GM23248 (cell line): ENCODE measurements at regions not wholly inside any gene's neighbourhood (a gene's known extent, or its start where the extent isn't known, plus 50 kb on each side); places are given as distances from the start of the nearest gene placed in this dataset.

Experiments
- DNase-seq: peaks from one replicate; pipeline ENCODE4 v3.0.0-alpha.2; 2015
- H2AFZ ChIP-seq: fragments of 200-600 bp; sonication (generic); 2 replicates; pipeline ENCODE4 v1.6.1; 2016; ENCODE audit warnings: antibody characterized with exemption
- H3F3A ChIP-seq: fragments of 200-600 bp; sonication (generic); 2 replicates; pipeline ENCODE4 v1.6.1; 2016; ENCODE audit warnings: mild to moderate bottlenecking, antibody characterized with exemption, mixed run types; ENCODE audit not compliant: insufficient read depth
- H3K27ac ChIP-seq: fragments of 200-600 bp; sonication (generic); 2 replicates; pipeline ENCODE4 v1.5.1; 2016; ENCODE audit warnings: mild to moderate bottlenecking
- H3K27me3 ChIP-seq: fragments of 200-600 bp; sonication (generic); replicated peaks from 2 replicates; pipeline ENCODE4 v1.6.1; 2016; ENCODE audit warnings: mild to moderate bottlenecking; ENCODE audit not compliant: insufficient read depth
- H3K36me3 ChIP-seq: fragments of 200-600 bp; sonication (generic); 2 replicates; pipeline ENCODE4 v1.6.1; 2016; ENCODE audit warnings: low read depth, mild to moderate bottlenecking
- H3K4me1 ChIP-seq: fragments of 200-600 bp; sonication (generic); 2 replicates; pipeline ENCODE4 v1.6.1; 2016; ENCODE audit warnings: mild to moderate bottlenecking; ENCODE audit not compliant: insufficient read depth
- H3K4me2 ChIP-seq: fragments of 200-600 bp; sonication (generic); one replicate; pipeline ENCODE4 v1.6.1; 2016; ENCODE audit warnings: mild to moderate bottlenecking; ENCODE audit not compliant: unreplicated experiment
- H3K4me3 ChIP-seq: fragments of 200-600 bp; sonication (generic); 2 replicates; pipeline ENCODE4 v1.5.1; 2016; ENCODE audit warnings: mild to moderate bottlenecking
- H3K79me2 ChIP-seq: fragments of 200-600 bp; sonication (generic); 2 replicates; pipeline ENCODE4 v1.6.1; 2016; ENCODE audit warnings: mild to moderate bottlenecking; ENCODE audit not compliant: insufficient read depth
- H3K9ac ChIP-seq: fragments of 200-600 bp; sonication (generic); 2 replicates; pipeline ENCODE4 v1.6.1; 2016; ENCODE audit warnings: mild to moderate bottlenecking
- H3K9me2 ChIP-seq: fragments of 200-600 bp; sonication (generic); 2 replicates; pipeline ENCODE4 v1.6.1; 2016; ENCODE audit warnings: mixed run types, mild to moderate bottlenecking, moderate library complexity; ENCODE audit not compliant: insufficient read depth
- H3K9me3 ChIP-seq: fragments of 200-600 bp; sonication (generic); one replicate; pipeline ENCODE4 v1.6.1; 2017; ENCODE audit warnings: low read depth
- H4K20me1 ChIP-seq: fragments of 200-600 bp; sonication (generic); 2 replicates; pipeline ENCODE4 v1.6.0; 2016; ENCODE audit not compliant: insufficient read depth
- EZH2 ChIP-seq: fragments of 200-600 bp; sonication (generic); IDR thresholded peaks from 2 replicates; pipeline ENCODE4 v1.6.1; 2018; ENCODE audit warnings: antibody characterized with exemption, mild to moderate bottlenecking; ENCODE audit not compliant: insufficient read depth, poor library complexity, severe bottlenecking
- EZH2phosphoT487 ChIP-seq: fragments of 200-600 bp; sonication (generic); IDR thresholded peaks from 2 replicates; pipeline ENCODE4 v1.6.1; 2018; ENCODE audit warnings: antibody characterized with exemption, moderate library complexity, mild to moderate bottlenecking, low read depth; ENCODE audit not compliant: insufficient read depth
- WGBS, 2 experiments: methylation state at CpG; one replicate each; pipeline ENCODE4 v1.1.6; 2015 to 2017; ENCODE audit warnings: low lambda C conversion rate in 2 of 2, low coverage in 1 of 2; ENCODE audit errors: missing lambda C conversion rate in 2 of 2; 5-methylcytosine and 5-hydroxymethylcytosine counted together
- in situ Hi-C: fragments of 300-500 bp; cut with MboI; formaldehyde crosslinking; loops from 2 replicates; pipeline ENCODE4 v1.15.0; 2020

- no peaks in the 10 kb centered on the region for H3K79me2 ChIP-seq
- H3K4me1 ChIP-seq, result no peaks in the 10 kb centered on the region
- no peaks in the 10 kb centered on the region for H3K36me3 ChIP-seq
- H3K27ac ChIP-seq, result no peak overlapping the region
- no peak for DNase-seq
- no peak overlapping the region for H3K9ac ChIP-seq
- H3F3A ChIP-seq, result no peaks in the 10 kb centered on the region
- no peak overlapping the region for H2AFZ ChIP-seq
- no peaks in the 10 kb centered on the region for H3K27me3 ChIP-seq
- no peak overlapping the region for H3K4me2 ChIP-seq
- no peak overlapping the region for H3K4me3 ChIP-seq
- TF ChIP-seq EZH2, result no peak
- TF ChIP-seq EZH2phosphoT487, result no peak
- in situ Hi-C loops, result no loop called here
- WGBS, 2 experiments, result 57 to 64% methylated on average over 14 to 16 of the region's 17 CpGs
- no peaks in the 10 kb centered on the region for H4K20me1 ChIP-seq
- no peaks in the 10 kb centered on the region for H3K9me2 ChIP-seq
- no peaks in the 10 kb centered on the region for H3K9me3 ChIP-seq
These were observed 68.0 kb upstream of the RAB6C start for GRCh38 chr2:129911363-129912065.

DNA sequence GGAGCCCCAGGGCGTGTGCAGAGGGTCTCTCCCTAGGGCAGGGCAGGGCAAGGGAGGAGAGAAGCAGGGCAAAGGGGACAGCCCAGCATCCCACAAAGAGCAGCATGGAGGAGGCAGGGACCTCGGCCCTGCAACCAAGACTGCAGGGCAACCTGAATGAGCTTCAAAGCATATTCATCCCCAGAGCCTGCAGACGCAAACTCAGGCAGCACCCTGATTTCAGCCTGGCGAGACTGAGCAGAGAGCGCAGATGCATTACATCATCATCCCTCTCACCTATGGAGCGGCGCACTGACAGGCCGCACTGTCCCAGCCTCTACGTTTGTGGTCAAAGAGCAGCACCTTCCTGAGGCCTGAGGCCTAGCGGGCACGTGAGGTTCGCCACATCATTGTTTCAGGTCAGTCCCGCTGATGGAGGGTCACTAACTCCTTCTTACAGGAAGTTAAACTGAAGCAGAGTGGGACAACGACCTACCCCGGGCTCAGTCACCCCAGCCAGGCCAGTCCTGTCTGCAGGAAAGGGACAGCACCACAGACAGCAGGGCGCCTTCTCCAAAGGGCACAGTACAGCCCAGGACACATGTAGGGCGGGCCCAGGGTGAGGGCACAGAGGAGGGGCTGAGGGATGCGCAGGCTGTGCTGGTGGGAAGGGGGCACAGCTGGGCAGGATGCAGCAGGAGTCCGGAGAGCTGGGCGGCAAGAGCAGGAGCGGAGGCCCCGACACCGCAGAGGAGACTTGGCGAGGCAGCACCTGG is 67.2 kb upstream of the RAB6C start:
- Histone ChIP-seq H3K79me2 (no peaks in the 10 kb centered on the region), H3K9ac (no peak overlapping the region), H3K27me3 (no peaks in the 10 kb centered on the region), H3K4me1 (no peaks in the 10 kb centered on the region), H2AFZ (no peak overlapping the region), H3K9me2 (no peaks in the 10 kb centered on the region), H4K20me1 (no peaks in the 10 kb centered on the region), H3K27ac (no peak overlapping the region), H3K4me3 (no peak overlapping the region), H3K9me3 (no peaks in the 10 kb centered on the region), H3K36me3 (no peaks in the 10 kb centered on the region), H3K4me2 (no peak overlapping the region), H3F3A (no peaks in the 10 kb centered on the region)
- no peak for DNase-seq
- 64 to 73% methylated on average over 19 to 24 of the region's 24 CpGs for WGBS, 2 experiments
- in situ Hi-C loops, result no loop called here
- no peak for TF ChIP-seq EZH2
- no peak for TF ChIP-seq EZH2phosphoT487

GRCh38 chr2:129912871-129913694 is 66.4 kb upstream of the RAB6C start:
- H3K79me2 ChIP-seq, result no peaks in the 10 kb centered on the region
- H3K36me3 ChIP-seq, result no peaks in the 10 kb centered on the region
- no peak for DNase-seq
- H3K9me3 ChIP-seq, result no peaks in the 10 kb centered on the region
- no peak overlapping the region for H3K4me3 ChIP-seq
- H3K4me1 ChIP-seq, result no peaks in the 10 kb centered on the region
- no peak overlapping the region for H3K4me2 ChIP-seq
- in situ Hi-C loops, result no loop called here
- H3F3A ChIP-seq, result no peaks in the 10 kb centered on the region
- WGBS, 2 experiments, result 57 to 64% methylated on average over 17 of the region's 17 CpGs
- H3K9ac ChIP-seq, result no peak overlapping the region
- no peaks in the 10 kb centered on the region for H3K9me2 ChIP-seq
- TF ChIP-seq EZH2phosphoT487, result no peak
- TF ChIP-seq EZH2, result no peak
- H3K27me3 ChIP-seq, result no peaks in the 10 kb centered on the region
- H4K20me1 ChIP-seq, result no peaks in the 10 kb centered on the region
- no peak overlapping the region for H2AFZ ChIP-seq
- no peak overlapping the region for H3K27ac ChIP-seq

DNA sequence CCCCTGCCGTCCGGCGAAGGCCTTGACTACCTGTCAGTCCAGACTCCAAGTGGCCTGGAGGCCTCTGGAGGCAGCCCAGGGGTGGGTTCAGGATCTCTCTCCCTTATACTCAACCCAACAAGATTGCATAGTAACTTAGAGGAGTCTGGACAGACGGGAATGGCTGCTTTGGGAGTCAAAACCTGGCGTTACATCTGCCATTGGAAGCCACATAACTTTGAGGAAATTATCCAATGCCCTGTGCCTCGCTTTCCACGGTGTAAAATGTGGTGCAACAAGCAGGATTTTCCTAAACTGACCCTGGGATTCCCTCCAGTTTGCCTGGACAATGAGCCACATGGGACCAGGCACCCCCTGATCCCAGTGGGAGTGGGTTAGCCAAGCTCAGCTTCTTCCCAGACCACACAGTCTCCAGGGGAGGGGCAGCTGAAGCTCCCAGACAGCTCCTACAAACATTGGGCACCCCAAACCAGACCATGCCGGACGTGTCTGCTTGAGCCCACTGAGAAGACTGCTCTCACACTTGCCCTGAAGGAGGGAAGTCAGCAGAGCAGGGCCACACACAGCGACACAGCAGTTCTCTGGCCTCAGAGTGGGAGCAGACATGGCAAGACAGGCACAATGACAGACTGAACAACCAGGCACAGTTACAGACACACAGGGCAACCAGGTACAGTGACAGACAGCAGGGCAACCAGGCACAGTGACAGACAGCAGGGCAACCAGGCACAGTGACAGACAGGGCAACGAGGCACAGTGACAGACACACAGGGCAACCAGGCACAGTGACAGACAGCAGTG is 65.6 kb upstream of the RAB6C start:
- H3K9me3 ChIP-seq, result no peaks in the 10 kb centered on the region
- H3K9ac ChIP-seq, result no peak overlapping the region
- no peak overlapping the region for H2AFZ ChIP-seq
- no peaks in the 10 kb centered on the region for H3K9me2 ChIP-seq
- no peak overlapping the region for H3K27ac ChIP-seq
- no peaks in the 10 kb centered on the region for H4K20me1 ChIP-seq
- no peak overlapping the region for H3K4me3 ChIP-seq
- in situ Hi-C loops, result no loop called here
- WGBS, 2 experiments, result 44 to 45% methylated on average over 11 of the region's 11 CpGs
- no peaks in the 10 kb centered on the region for H3K36me3 ChIP-seq
- no peak for DNase-seq
- no peaks in the 10 kb centered on the region for H3K79me2 ChIP-seq
- H3K4me1 ChIP-seq, result no peaks in the 10 kb centered on the region
- TF ChIP-seq EZH2phosphoT487 (no peak), EZH2 (no peak)
- no peaks in the 10 kb centered on the region for H3K27me3 ChIP-seq
- no peaks in the 10 kb centered on the region for H3F3A ChIP-seq
- no peak overlapping the region for H3K4me2 ChIP-seq
